ENCODE measurements at regions not wholly inside any gene's neighbourhood (a gene's known extent, or its start where the extent isn't known, plus 50 kb on each side); places are given as distances from the start of the nearest gene placed in this dataset.

- no peak for DNase-seq (ENCODE audit: low read depth in 2 of 2)
Observed at GRCh38 chr6:8543714-8544113, 108.4 kb upstream of the SLC35B3 start.

- no peak for DNase-seq (ENCODE audit: low read depth in 2 of 2)
Observed at GRCh38 chr6:8539453-8539852, 104.1 kb upstream of the SLC35B3 start.

GRCh38 chr6:8536122-8536521 is 100.8 kb upstream of the SLC35B3 start:
- no peak for DNase-seq (ENCODE audit: low read depth in 2 of 2)

GRCh38 chr6:8535519-8535918 is 100.2 kb upstream of the SLC35B3 start:
- no peak for DNase-seq (ENCODE audit: low read depth in 2 of 2)

GRCh38 chr6:8530785-8531435 is 95.6 kb upstream of the SLC35B3 start:
- DNase-seq (ENCODE audit: low read depth in 2 of 2): no peak

GRCh38 chr6:8529250-8529649 is 93.9 kb upstream of the SLC35B3 start:
- DNase-seq (ENCODE audit: low read depth in 2 of 2): no peak

GRCh38 chr6:8527818-8528217 is 92.5 kb upstream of the SLC35B3 start:
- DNase-seq (ENCODE audit: low read depth in 2 of 2): no peak

GRCh38 chr6:8526624-8527023 is 91.3 kb upstream of the SLC35B3 start:
- no peak for DNase-seq (ENCODE audit: low read depth in 2 of 2)

- DNase-seq (ENCODE audit: low read depth in 2 of 2): no peak
Observed at GRCh38 chr6:8525370-8525769, 90.0 kb upstream of the SLC35B3 start.

GRCh38 chr6:8513174-8513573 is 77.8 kb upstream of the SLC35B3 start:
- DNase-seq (ENCODE audit: low read depth in 2 of 2): no peak

- DNase-seq (ENCODE audit: low read depth in 2 of 2): no peak
Observed at GRCh38 chr6:8507286-8507685, 71.9 kb upstream of the SLC35B3 start.

- no peak for DNase-seq (ENCODE audit: low read depth in 2 of 2)
Observed at GRCh38 chr6:8506126-8506525, 70.8 kb upstream of the SLC35B3 start.

GRCh38 chr6:8499540-8499939 is 64.2 kb upstream of the SLC35B3 start:
- DNase-seq (ENCODE audit: low read depth in 2 of 2): no peak

GRCh38 chr6:8494730-8495129 is 59.4 kb upstream of the SLC35B3 start:
- DNase-seq (ENCODE audit: low read depth in 2 of 2): no peak

GRCh38 chr6:8492536-8493133 is 57.3 kb upstream of the SLC35B3 start:
- no peak for DNase-seq (ENCODE audit: low read depth in 2 of 2)

All from stimulated activated CD8-positive, alpha-beta memory T cell treated with anti-CD3 and anti-CD28 coated beads, Interleukin-7, amount 100 ng/mL, for 1 hour (primary cell).